B cell (primary cell): ENCODE measurements at regions not wholly inside any gene's neighbourhood (a gene's known extent, or its start where the extent isn't known, plus 50 kb on each side); places are given as distances from the start of the nearest gene placed in this dataset.

ENCODE experiments used
- ATAC-seq: fragments of 200-7000 bp; cut with Tn5 transposase; one replicate; pipeline ENCODE4 v1.10.0; 2021; ENCODE audit warnings: low read depth, mild to moderate bottlenecking, moderate number of reproducible peaks, moderate library complexity
- CTCF ChIA-PET: fragments of 350-600 bp; sonication (Branson Sonifier 250); formaldehyde crosslinking; loops from one replicate; lab custom pipeline; 2021; ENCODE audit warnings: antibody characterized with exemption, inconsistent platforms; lab: Charles Lee
- POLR2A ChIA-PET: fragments of 350-600 bp; sonication (Branson Sonifier 250); formaldehyde crosslinking; loops from one replicate; lab custom pipeline; 2021; ENCODE audit warnings: antibody characterized with exemption; lab: Charles Lee
- DNase-seq: peaks from one replicate; pipeline ENCODE4 v3.0.0; 2013
- H2AFZ ChIP-seq: 2 replicates; pipeline ENCODE4 v1.6.1; 2012; ENCODE audit warnings: mild to moderate bottlenecking, low read depth, low read length; ENCODE audit not compliant: insufficient read depth, poor library complexity, severe bottlenecking
- H3K27ac ChIP-seq, 2 donors: 1 replicate in 1 of 2; 2 replicates in 1 of 2; pipeline ENCODE4 v1.5.1; 2012 to 2013; ENCODE audit warnings: low read length in 2 of 2, mild to moderate bottlenecking in 2 of 2, moderate library complexity in 1 of 2
- H3K27me3 ChIP-seq, 4 experiments: fragments of 200-600 bp in 1 of 4; sonication (generic) in 1 of 4; replicated peaks in 1 of 4; 1 replicate in 2 of 4; 2 replicates in 2 of 4; pipeline versions ENCODE4 v1.6.1 to v1.7.0; 2013 to 2016; ENCODE audit warnings: low read length in 3 of 4, mild to moderate bottlenecking in 2 of 4, mixed read lengths in 1 of 4, moderate library complexity in 1 of 4; ENCODE audit not compliant: insufficient read depth in 4 of 4, control insufficient read depth in 3 of 4; ENCODE audit errors: control extremely low read depth in 1 of 4
- H3K36me3 ChIP-seq, 2 experiments: replicated peaks in 1 of 2; 1 replicate in 1 of 2; 2 replicates in 1 of 2; pipeline versions ENCODE4 v1.6.1 to v1.7.1; 2013; ENCODE audit warnings: low read length in 1 of 2; ENCODE audit not compliant: insufficient read depth in 2 of 2, control insufficient read depth in 1 of 2; ENCODE audit errors: control extremely low read depth in 1 of 2, extremely low read depth in 1 of 2
- H3K4me1 ChIP-seq, 2 donors: fragments of 200-600 bp in 1 of 2; sonication (generic) in 1 of 2; 1 replicate in 1 of 2; 2 replicates in 1 of 2; pipeline versions ENCODE4 v1.5.1 to v1.6.1; 2013 to 2017; ENCODE audit warnings: low read length in 2 of 2; ENCODE audit not compliant: control insufficient read depth in 2 of 2, insufficient read depth in 2 of 2
- H3K4me2 ChIP-seq: replicated peaks from 2 replicates; pipeline ENCODE3; 2012; ENCODE audit warnings: mild to moderate bottlenecking, low read depth, low read length; ENCODE audit not compliant: poor library complexity, severe bottlenecking
- H3K4me3 ChIP-seq, 5 experiments: fragments of 200-600 bp in 1 of 5; sonication (generic) in 1 of 5; 1 replicate in 3 of 5; 2 replicates in 2 of 5; pipeline versions ENCODE4 v1.5.1 to v1.7.0; 2011 to 2016; ENCODE audit warnings: low read length in 4 of 5, mild to moderate bottlenecking in 4 of 5, low read depth in 2 of 5, control low read depth in 1 of 5, moderate library complexity in 1 of 5; ENCODE audit not compliant: insufficient read depth in 1 of 5; ENCODE audit errors: control extremely low read depth in 1 of 5, extremely low read depth in 1 of 5
- H3K79me2 ChIP-seq: fragments of 200-600 bp; sonication (generic); one replicate; pipeline ENCODE4 v1.6.0; 2016; ENCODE audit warnings: low read length; ENCODE audit not compliant: control insufficient read depth, insufficient read depth
- H3K9ac ChIP-seq: fragments of 200-600 bp; sonication (generic); 2 replicates; pipeline ENCODE4 v1.6.1; 2017; ENCODE audit warnings: mild to moderate bottlenecking, low read length, moderate library complexity
- H3K9me3 ChIP-seq, 3 donors: one replicate each; pipeline versions ENCODE4 v1.6.1 to v1.7.1; 2013; ENCODE audit warnings: low read length in 2 of 3; ENCODE audit not compliant: control insufficient read depth in 2 of 3, insufficient read depth in 1 of 3; ENCODE audit errors: control extremely low read depth in 1 of 3
- H4K20me1 ChIP-seq: 2 replicates; pipeline ENCODE4 v1.6.0; 2012; ENCODE audit warnings: mild to moderate bottlenecking, low read length; ENCODE audit not compliant: insufficient read depth, control insufficient read depth, poor library complexity, severe bottlenecking
- H3K27ac Mint-ChIP-seq: one replicate; pipeline ENCODE4 v1.8.0; 2021; ENCODE audit warnings: mixed read lengths
- H3K27me3 Mint-ChIP-seq: one replicate; pipeline ENCODE4 v1.8.0; 2021; ENCODE audit warnings: mixed read lengths
- H3K4me1 Mint-ChIP-seq: one replicate; pipeline ENCODE4 v1.8.0; 2021; ENCODE audit warnings: mixed read lengths
- H3K4me3 Mint-ChIP-seq: one replicate; pipeline ENCODE4 v1.8.0; 2021; ENCODE audit warnings: mixed read lengths
- H3K9me3 Mint-ChIP-seq: one replicate; pipeline ENCODE4 v1.8.0; 2022; ENCODE audit warnings: mixed read lengths; ENCODE audit not compliant: insufficient read depth
- CTCF ChIP-seq: fragments of 200-600 bp; IDR thresholded peaks from one replicate; pipeline ENCODE4 v1.8.0; 2022; ENCODE audit warnings: antibody characterized with exemption, mild to moderate bottlenecking
- EZH2 ChIP-seq: IDR thresholded peaks from 2 replicates; pipeline ENCODE4 v1.6.1; 2012; ENCODE audit warnings: borderline replicate concordance, low read depth, mild to moderate bottlenecking, moderate library complexity, low read length; ENCODE audit not compliant: insufficient read depth, poor library complexity, severe bottlenecking
- WGBS: methylation state at CpG from one replicate; pipeline ENCODE4 v1.1.5; 2013; ENCODE audit warnings: missing lambda C conversion rate; ENCODE audit not compliant: insufficient coverage; 5-methylcytosine and 5-hydroxymethylcytosine counted together
- intact Hi-C: fragments of 100-400 bp; cut with micrococcal nuclease; formaldehyde crosslinking; loops from one replicate; pipeline ENCODE4 v1.10.0; 2022

GRCh38 chr20:50456452-50457324, 53.5 kb upstream of the PTPN1 start:
- no peaks in the 10 kb centered on the region for H3K36me3 ChIP-seq
- Mint-ChIP-seq H3K27me3 (peaks cover 50% of the 10 kb centered on the region), H3K9me3 (no peaks in the 10 kb centered on the region), H3K27ac (no peak overlapping the region), H3K4me3 (no peak overlapping the region), H3K4me1 (no peaks in the 10 kb centered on the region)
- ATAC-seq, result no peak
- TF ChIP-seq CTCF, result no peak
- TF ChIP-seq EZH2, result no peak
- H3K4me3 ChIP-seq, result no peak overlapping the region
- WGBS, result 87% methylated on average over 5 of the region's 8 CpGs
- H3K4me1 ChIP-seq, result no peaks in the 10 kb centered on the region
- H3K79me2 ChIP-seq, result no peaks in the 10 kb centered on the region
- no peak overlapping the region for H3K4me2 ChIP-seq
- H3K27ac ChIP-seq, result no peak overlapping the region
- DNase-seq, result no peak
- no peaks in the 10 kb centered on the region for H4K20me1 ChIP-seq
- H3K9me3 ChIP-seq, result no peaks in the 10 kb centered on the region
- peaks cover 0 to 28% (median 3%) of the 10 kb centered on the region in 4 experiments for H3K27me3 ChIP-seq
- no peak overlapping the region for H2AFZ ChIP-seq
- H3K9ac ChIP-seq, result no peak overlapping the region
- CTCF ChIA-PET, result interaction anchor here (1.2 kb wide), 2 partner anchors 31 to 268 kb away, joined by 3 to 5 read pairs; no protein-coding TSS in a partner anchor
- POLR2A ChIA-PET, result no interaction called here
- intact Hi-C loops, result no loop called here
